Fibroblast of lung (primary cell): ENCODE measurements at regions not wholly inside any gene's neighbourhood (a gene's known extent, or its start where the extent isn't known, plus 50 kb on each side); places are given as distances from the start of the nearest gene placed in this dataset.

Experiments
- EZH2 ChIP-seq: IDR thresholded peaks from 2 replicates; pipeline ENCODE4 v1.5.1; 2012; ENCODE audit warnings: low read length, control low read depth, mild to moderate bottlenecking; ENCODE audit errors: missing control alignments
- TF ChIP-seq, protein P1 (sequence below), 2 donors: IDR thresholded peaks in 1 of 2; conservative IDR thresholded peaks in 1 of 2; 1 replicate in 1 of 2; 2 replicates in 1 of 2; pipeline ENCODE4 v1.5.1; 2011 to 2012; ENCODE audit warnings: low read length in 2 of 2, control low read depth in 1 of 2, inconsistent platforms in 1 of 2, low read depth in 1 of 2, mild to moderate bottlenecking in 1 of 2

DNA sequence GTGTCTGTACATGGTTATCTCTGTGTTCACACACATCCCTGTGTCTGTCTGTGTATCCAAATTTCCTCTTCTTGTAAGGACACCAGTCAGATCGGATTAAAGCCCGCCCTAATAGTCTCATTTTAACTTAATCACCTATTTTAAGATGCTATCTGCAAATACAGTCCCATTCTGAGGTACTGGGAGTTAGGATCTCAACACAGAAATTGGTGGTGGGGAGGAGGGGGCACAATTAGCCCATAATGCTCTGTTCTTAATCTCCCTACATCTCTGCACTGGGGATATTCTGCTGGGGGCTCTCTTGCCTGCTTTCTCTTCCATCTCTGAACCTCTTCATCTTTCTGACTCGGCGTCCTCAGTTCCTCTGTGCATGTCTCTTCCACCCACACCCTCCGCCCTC is 320.7 kb downstream of the CDC5L start:
- no peak for TF ChIP-seq EZH2
- TF ChIP-seq, protein P1, sequence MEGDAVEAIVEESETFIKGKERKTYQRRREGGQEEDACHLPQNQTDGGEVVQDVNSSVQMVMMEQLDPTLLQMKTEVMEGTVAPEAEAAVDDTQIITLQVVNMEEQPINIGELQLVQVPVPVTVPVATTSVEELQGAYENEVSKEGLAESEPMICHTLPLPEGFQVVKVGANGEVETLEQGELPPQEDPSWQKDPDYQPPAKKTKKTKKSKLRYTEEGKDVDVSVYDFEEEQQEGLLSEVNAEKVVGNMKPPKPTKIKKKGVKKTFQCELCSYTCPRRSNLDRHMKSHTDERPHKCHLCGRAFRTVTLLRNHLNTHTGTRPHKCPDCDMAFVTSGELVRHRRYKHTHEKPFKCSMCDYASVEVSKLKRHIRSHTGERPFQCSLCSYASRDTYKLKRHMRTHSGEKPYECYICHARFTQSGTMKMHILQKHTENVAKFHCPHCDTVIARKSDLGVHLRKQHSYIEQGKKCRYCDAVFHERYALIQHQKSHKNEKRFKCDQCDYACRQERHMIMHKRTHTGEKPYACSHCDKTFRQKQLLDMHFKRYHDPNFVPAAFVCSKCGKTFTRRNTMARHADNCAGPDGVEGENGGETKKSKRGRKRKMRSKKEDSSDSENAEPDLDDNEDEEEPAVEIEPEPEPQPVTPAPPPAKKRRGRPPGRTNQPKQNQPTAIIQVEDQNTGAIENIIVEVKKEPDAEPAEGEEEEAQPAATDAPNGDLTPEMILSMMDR (conservative IDR thresholded peaks at IDR 0.05 in 1 of 2, IDR thresholded peaks at IDR 0.05 in 1 of 2; ENCODE audit: low read depth in 1 of 2, low read length in 2 of 2), result no peak
